ENCODE measurements at regions not wholly inside any gene's neighbourhood (a gene's known extent, or its start where the extent isn't known, plus 50 kb on each side); places are given as distances from the start of the nearest gene placed in this dataset.

- no peak for TF ChIP-seq ZFX (IDR thresholded peaks at IDR 0.05; ENCODE audit: borderline replicate concordance)
- no peak for TF ChIP-seq CTCF (IDR thresholded peaks at IDR 0.05)
Observed at GRCh38 chr14:101216366-101217079, 313.0 kb upstream of the RTL1 start.

All from 22Rv1 (cell line).